ENCODE measurements at regions not wholly inside any gene's neighbourhood (a gene's known extent, or its start where the extent isn't known, plus 50 kb on each side); places are given as distances from the start of the nearest gene placed in this dataset.

DNA sequence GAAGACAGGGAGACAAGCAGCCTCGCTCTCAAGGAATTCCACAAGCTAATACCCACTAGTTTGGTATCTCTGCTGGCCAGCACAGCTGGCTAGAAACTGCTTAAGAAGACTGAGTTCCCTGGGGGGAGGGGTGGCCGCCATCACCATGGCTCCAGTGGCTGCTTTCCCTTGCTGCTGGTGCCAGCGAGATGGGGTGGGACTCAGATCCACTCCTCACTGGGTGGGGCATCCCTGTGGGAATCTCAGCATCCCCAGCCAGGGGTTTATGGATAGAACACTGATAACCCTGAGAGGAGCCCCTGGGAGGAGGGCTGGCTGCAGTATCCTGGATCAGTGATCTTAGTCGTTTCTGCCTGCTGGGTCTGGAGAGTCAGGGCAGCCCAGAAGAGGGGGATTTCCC is 170.6 kb upstream of the MDGA2 start:
- no peak overlapping the region for H3K9ac ChIP-seq (ENCODE audit: low read length)
- no peaks in the 10 kb centered on the region for H4K20me1 ChIP-seq (ENCODE audit: insufficient read depth)
- intact Hi-C loops (cut with micrococcal nuclease), result no loop called here
- CTCF ChIA-PET, result no interaction called here
- ATAC-seq, result no peak
- TF ChIP-seq, protein P1, sequence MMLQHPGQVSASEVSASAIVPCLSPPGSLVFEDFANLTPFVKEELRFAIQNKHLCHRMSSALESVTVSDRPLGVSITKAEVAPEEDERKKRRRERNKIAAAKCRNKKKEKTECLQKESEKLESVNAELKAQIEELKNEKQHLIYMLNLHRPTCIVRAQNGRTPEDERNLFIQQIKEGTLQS (IDR thresholded peaks at IDR 0.05), result no peak
- no peak for TF ChIP-seq CBX3 (IDR thresholded peaks at IDR 0.05; ENCODE audit: low read depth)
- no TSS peak for BruUV-seq (replicated peaks)
- H3K4me2 ChIP-seq (ENCODE audit: low read length), result no peak overlapping the region
- H3K9me3 ChIP-seq (ENCODE audit: control insufficient read depth in 1 of 2, insufficient read depth in 1 of 2, low read depth in 1 of 2, low read length in 2 of 2), result peaks cover 0 to 2% of the 10 kb centered on the region in 2 experiments; a peak in 1 of 4 replicates
- H3K27me3 ChIP-seq (ENCODE audit: insufficient read depth, low read length), result no peaks in the 10 kb centered on the region
- DNase-seq (ENCODE audit: low read depth, low spot score), result no peak
- H3K36me3 ChIP-seq (ENCODE audit: control insufficient read depth in 1 of 2, insufficient read depth in 2 of 2, low read length in 2 of 2), result no peaks in the 10 kb centered on the region
- no peak overlapping the region for H2AFZ ChIP-seq (ENCODE audit: low read depth, low read length, poor library complexity, severe bottlenecking)
- no peaks in the 10 kb centered on the region for H3K79me2 ChIP-seq (ENCODE audit: insufficient read depth, low read length)
- no peaks in the 10 kb centered on the region for H3K9me2 ChIP-seq (ENCODE audit: insufficient read depth)
- no peaks in the 10 kb centered on the region for H3K4me1 ChIP-seq (ENCODE audit: control insufficient read depth in 1 of 2, insufficient read depth in 2 of 2, low read length in 2 of 2)
- H3K27ac ChIP-seq (ENCODE audit: low read depth, low read length), result no peak overlapping the region
- no peak overlapping the region for H3K4me3 ChIP-seq (replicated peaks in 1 of 2; ENCODE audit: low read depth in 1 of 2, low read length in 2 of 2)
- RAD21 ChIA-PET (ENCODE audit: low non-redundant PET in 1 of 2, low total read pairs in 2 of 2, uncharacterized antibody in 2 of 2, unreplicated experiment in 2 of 2), result no interaction called here
- POLR2A ChIA-PET, result no interaction called here

GRCh38 chr14:47843236-47843635 is 167.8 kb upstream of the MDGA2 start:
- no TSS peak for BruUV-seq (replicated peaks)
- ChIA-PET CTCF (no interaction called here), RAD21 (ENCODE audit: low non-redundant PET in 1 of 2, low total read pairs in 2 of 2, uncharacterized antibody in 2 of 2, unreplicated experiment in 2 of 2) (no interaction called here), POLR2A (no interaction called here)
- intact Hi-C loops (cut with micrococcal nuclease), result no loop called here
- H3K4me1 ChIP-seq (ENCODE audit: control insufficient read depth in 1 of 2, insufficient read depth in 2 of 2, low read length in 2 of 2), result no peaks in the 10 kb centered on the region
- H3K36me3 ChIP-seq (ENCODE audit: control insufficient read depth in 1 of 2, insufficient read depth in 2 of 2, low read length in 2 of 2), result no peaks in the 10 kb centered on the region
- H3K4me3 ChIP-seq (replicated peaks in 1 of 2; ENCODE audit: low read depth in 1 of 2, low read length in 2 of 2), result no peak overlapping the region
- no peaks in the 10 kb centered on the region for H3K27me3 ChIP-seq (ENCODE audit: insufficient read depth, low read length)
- H3K4me2 ChIP-seq (ENCODE audit: low read length), result no peak overlapping the region
- DNase-seq (ENCODE audit: low read depth, low spot score) (no peak), ATAC-seq (no peak)
- no peak overlapping the region for H3K9ac ChIP-seq (ENCODE audit: low read length)
- H4K20me1 ChIP-seq (ENCODE audit: insufficient read depth), result no peaks in the 10 kb centered on the region
- H3K9me2 ChIP-seq (ENCODE audit: insufficient read depth), result no peaks in the 10 kb centered on the region
- H3K79me2 ChIP-seq (ENCODE audit: insufficient read depth, low read length), result no peaks in the 10 kb centered on the region
- H3K9me3 ChIP-seq (ENCODE audit: control insufficient read depth in 1 of 2, insufficient read depth in 1 of 2, low read depth in 1 of 2, low read length in 2 of 2), result peaks cover 0 to 2% of the 10 kb centered on the region in 2 experiments; a peak in 1 of 4 replicates
- H2AFZ ChIP-seq (ENCODE audit: low read depth, low read length, poor library complexity, severe bottlenecking), result no peak overlapping the region
- no peak overlapping the region for H3K27ac ChIP-seq (ENCODE audit: low read depth, low read length)
- TF ChIP-seq SIN3A (IDR thresholded peaks at IDR 0.05; ENCODE audit: low read depth) (no peak), ZNF274 (IDR thresholded peaks at IDR 0.05; ENCODE audit: low read depth, low read length) (no peak), CEBPB (IDR thresholded peaks at IDR 0.05; ENCODE audit: low read depth) (no peak), FOSL1 (IDR thresholded peaks at IDR 0.05; ENCODE audit: low read depth) (no peak), EZH2 (IDR thresholded peaks at IDR 0.05) (no peak), SRF (IDR thresholded peaks at IDR 0.05; ENCODE audit: low read depth) (no peak), EZH2phosphoT487 (IDR thresholded peaks at IDR 0.05; ENCODE audit: borderline replicate concordance) (no peak), MAX (IDR thresholded peaks at IDR 0.05) (no peak), POLR2AphosphoS5 (IDR thresholded peaks at IDR 0.05; ENCODE audit: low read depth, low read length) (no peak), ZFX (IDR thresholded peaks at IDR 0.05) (no peak), ZBTB33 (IDR thresholded peaks at IDR 0.05; ENCODE audit: extremely low read depth, insufficient replicate concordance, low read length) (no peak), ELF1 (IDR thresholded peaks at IDR 0.05; ENCODE audit: borderline replicate concordance, low read depth) (no peak), EGR1 (IDR thresholded peaks at IDR 0.05; ENCODE audit: low read depth) (no peak)
- TF ChIP-seq, protein P2, sequence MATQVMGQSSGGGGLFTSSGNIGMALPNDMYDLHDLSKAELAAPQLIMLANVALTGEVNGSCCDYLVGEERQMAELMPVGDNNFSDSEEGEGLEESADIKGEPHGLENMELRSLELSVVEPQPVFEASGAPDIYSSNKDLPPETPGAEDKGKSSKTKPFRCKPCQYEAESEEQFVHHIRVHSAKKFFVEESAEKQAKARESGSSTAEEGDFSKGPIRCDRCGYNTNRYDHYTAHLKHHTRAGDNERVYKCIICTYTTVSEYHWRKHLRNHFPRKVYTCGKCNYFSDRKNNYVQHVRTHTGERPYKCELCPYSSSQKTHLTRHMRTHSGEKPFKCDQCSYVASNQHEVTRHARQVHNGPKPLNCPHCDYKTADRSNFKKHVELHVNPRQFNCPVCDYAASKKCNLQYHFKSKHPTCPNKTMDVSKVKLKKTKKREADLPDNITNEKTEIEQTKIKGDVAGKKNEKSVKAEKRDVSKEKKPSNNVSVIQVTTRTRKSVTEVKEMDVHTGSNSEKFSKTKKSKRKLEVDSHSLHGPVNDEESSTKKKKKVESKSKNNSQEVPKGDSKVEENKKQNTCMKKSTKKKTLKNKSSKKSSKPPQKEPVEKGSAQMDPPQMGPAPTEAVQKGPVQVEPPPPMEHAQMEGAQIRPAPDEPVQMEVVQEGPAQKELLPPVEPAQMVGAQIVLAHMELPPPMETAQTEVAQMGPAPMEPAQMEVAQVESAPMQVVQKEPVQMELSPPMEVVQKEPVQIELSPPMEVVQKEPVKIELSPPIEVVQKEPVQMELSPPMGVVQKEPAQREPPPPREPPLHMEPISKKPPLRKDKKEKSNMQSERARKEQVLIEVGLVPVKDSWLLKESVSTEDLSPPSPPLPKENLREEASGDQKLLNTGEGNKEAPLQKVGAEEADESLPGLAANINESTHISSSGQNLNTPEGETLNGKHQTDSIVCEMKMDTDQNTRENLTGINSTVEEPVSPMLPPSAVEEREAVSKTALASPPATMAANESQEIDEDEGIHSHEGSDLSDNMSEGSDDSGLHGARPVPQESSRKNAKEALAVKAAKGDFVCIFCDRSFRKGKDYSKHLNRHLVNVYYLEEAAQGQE (IDR thresholded peaks at IDR 0.05; ENCODE audit: low read depth), result no peak
- TF ChIP-seq, protein P1 (IDR thresholded peaks at IDR 0.05), result no peak
